K562 (cell line): ENCODE measurements at regions not wholly inside any gene's neighbourhood (a gene's known extent, or its start where the extent isn't known, plus 50 kb on each side); places are given as distances from the start of the nearest gene placed in this dataset.

Experiments
- ATAC-seq: fragments of 200-7000 bp; cut with Tn5 transposase; 3 replicates; pipeline ENCODE4 v1.9.1; 2020; ENCODE audit warnings: moderate library complexity
- BruUV-seq: library from RNA; stranded (reverse); fragments of 400-500 nt; replicated peaks from 2 replicates; lab custom pipeline; 2021; lab: Mats Ljungman, UMichigan
- CTCF ChIA-PET: fragments of 300-600 bp; formaldehyde crosslinking; extraction: SDS; loops from one replicate; lab custom pipeline; 2021; ENCODE audit warnings: low intra/inter-chr PET ratio; lab: Yijun Ruan, JAX
- POLR2A ChIA-PET: fragments of 300-600, 350-650 bp; sonication (Branson Sonifier 250); formaldehyde crosslinking; extraction: SDS; loops from one replicate; lab custom pipeline; 2021; ENCODE audit warnings: antibody characterized with exemption, inconsistent platforms; lab: Yijun Ruan, JAX
- DNase-seq, 4 experiments: peaks; one replicate each; pipeline versions ENCODE4 v3.0.0 to v3.0.0-alpha.2; 2011 to 2018; ENCODE audit warnings: low spot score in 3 of 4, mixed read lengths in 3 of 4; ENCODE audit errors: extremely low read depth in 1 of 4
- FAIRE-seq: peaks from 2 replicates; lab custom pipeline; 2011; peaks lifted over from hg19 to GRCh38; lab: Jason Lieb, UNC
- H2AFZ ChIP-seq: 2 replicates; pipeline ENCODE4 v1.6.0; 2011; ENCODE audit warnings: low read depth, low read length, control low read depth, inconsistent platforms
- H3K27ac ChIP-seq: fragments of 200-600 bp; 3 replicates; pipeline ENCODE4 v1.8.0; 2011; ENCODE audit warnings: low read depth, mild to moderate bottlenecking, control low read depth, inconsistent platforms, low read length, moderate library complexity, mixed read lengths; ENCODE audit errors: extremely low read depth
- H3K27me3 ChIP-seq, 2 experiments: fragments of 300-600 bp in 1 of 2; 2 replicates in 1 of 2; 3 replicates in 1 of 2; pipeline versions ENCODE4 v1.6.0 to v1.8.0; 2011; ENCODE audit warnings: inconsistent platforms in 2 of 2, low read length in 2 of 2, mild to moderate bottlenecking in 1 of 2, mixed read lengths in 1 of 2, moderate library complexity in 1 of 2; ENCODE audit not compliant: control insufficient read depth in 2 of 2, insufficient read depth in 2 of 2
- H3K36me3 ChIP-seq: fragments of 300-600 bp; 3 replicates; pipeline ENCODE4 v1.8.0; 2011; ENCODE audit warnings: mild to moderate bottlenecking, low read length, inconsistent platforms; ENCODE audit not compliant: control insufficient read depth, insufficient read depth
- H3K4me1 ChIP-seq, 2 experiments: fragments of 200-600 bp in 1 of 2; replicated peaks in 1 of 2; 2 replicates in 1 of 2; 3 replicates in 1 of 2; pipeline versions ENCODE4 v1.5.1 to v1.8.0; 2011; ENCODE audit warnings: inconsistent platforms in 2 of 2, low read length in 2 of 2, mild to moderate bottlenecking in 1 of 2, mixed read lengths in 1 of 2, moderate library complexity in 1 of 2; ENCODE audit not compliant: control insufficient read depth in 2 of 2, insufficient read depth in 2 of 2
- H3K4me2 ChIP-seq: 2 replicates; pipeline ENCODE4 v1.6.1; 2011; ENCODE audit warnings: low read length, control low read depth, inconsistent platforms, mixed read lengths; ENCODE audit not compliant: insufficient read depth
- H3K4me3 ChIP-seq: fragments of 200-600 bp; sonication (generic), shearing (Covaris generic); 2 replicates; pipeline ENCODE4 v1.5.1; 2016; ENCODE audit warnings: control low read depth, inconsistent platforms
- H3K79me2 ChIP-seq: fragments of 200-600 bp; 3 replicates; pipeline ENCODE4 v1.8.0; 2011; ENCODE audit warnings: low read length, inconsistent platforms; ENCODE audit not compliant: control insufficient read depth, insufficient read depth
- H3K9ac ChIP-seq, 2 experiments: 2 replicates each; pipeline versions ENCODE4 v1.6.0 to v1.6.1; 2011; ENCODE audit warnings: low read depth in 2 of 2, low read length in 2 of 2, control low read depth in 1 of 2, inconsistent platforms in 1 of 2, mild to moderate bottlenecking in 1 of 2, mixed read lengths in 1 of 2; ENCODE audit not compliant: insufficient read depth in 1 of 2
- H3K9me1 ChIP-seq: one replicate; pipeline ENCODE4 v1.6.0; 2011; ENCODE audit warnings: inconsistent platforms, mild to moderate bottlenecking, low read length, moderate library complexity; ENCODE audit not compliant: control insufficient read depth, insufficient read depth
- H3K9me3 ChIP-seq: replicated peaks from 2 replicates; pipeline ENCODE4 v1.5.1; 2011; ENCODE audit warnings: low read depth, low read length, inconsistent platforms; ENCODE audit not compliant: control insufficient read depth, insufficient read depth
- H4K20me1 ChIP-seq: replicated peaks from 2 replicates; pipeline ENCODE4 v1.6.1; 2011; ENCODE audit warnings: low read length, inconsistent platforms, mixed read lengths; ENCODE audit not compliant: control insufficient read depth, insufficient read depth
- CBFA2T3 ChIP-seq: fragments of 450-650 bp; IDR thresholded peaks from 2 replicates; pipeline ENCODE4 v1.6.1; 2017
- CC2D1A ChIP-seq: fragments of 450-650 bp; IDR thresholded peaks from 2 replicates; pipeline ENCODE4 v1.6.1; 2017; ENCODE audit warnings: mild to moderate bottlenecking
- CHCHD3 ChIP-seq: fragments of 250-450 bp; sonication (Bioruptor Pico); IDR thresholded peaks from 2 replicates; pipeline ENCODE4 v2.1.2; 2022; ENCODE audit warnings: mild to moderate bottlenecking
- GABPB2 ChIP-seq: fragments of 250-450 bp; sonication (Bioruptor Pico); conservative IDR thresholded peaks from 2 replicates; pipeline ENCODE4 v1.5.1; 2021; ENCODE audit warnings: mild to moderate bottlenecking
- MAFF ChIP-seq: IDR thresholded peaks from 2 replicates; pipeline ENCODE4 v1.6.1; 2012; ENCODE audit warnings: low read length, improper control_type of control experiment
- NR1H2 ChIP-seq: sonication (generic); formaldehyde crosslinking; IDR thresholded peaks from 2 replicates; pipeline ENCODE4 v1.4.0; 2020; ENCODE audit warnings: mild to moderate bottlenecking, missing genetic modification reagents
- RB1 ChIP-seq: fragments of 450-650 bp; IDR thresholded peaks from 2 replicates; pipeline ENCODE4 v1.6.1; 2017; ENCODE audit warnings: low read depth, mild to moderate bottlenecking
- TAL1 ChIP-seq: fragments of 450-650 bp; IDR thresholded peaks from 2 replicates; pipeline ENCODE4 v1.6.1; 2016; ENCODE audit warnings: mild to moderate bottlenecking
- ZBTB33 ChIP-seq: sonication (generic); formaldehyde crosslinking; IDR thresholded peaks from 2 replicates; pipeline ENCODE4 v1.8.1; 2023; ENCODE audit warnings: mild to moderate bottlenecking, missing genetic modification reagents
- ZNF280A ChIP-seq: fragments of 450-650 bp; IDR thresholded peaks from 2 replicates; pipeline ENCODE4 v1.6.1; 2018; ENCODE audit warnings: mild to moderate bottlenecking, low read depth; ENCODE audit not compliant: partially characterized antibody
- ZNF780A ChIP-seq: fragments of 250-450 bp; sonication (Bioruptor Pico); IDR thresholded peaks from 2 replicates; pipeline ENCODE4 v1.5.0; 2021; ENCODE audit warnings: mild to moderate bottlenecking
- WGBS: fragments of 100-300 bp; shearing (Covaris generic); methylation state at CpG from one replicate; pipeline ENCODE4 v1.1.6; 2016; ENCODE audit warnings: low coverage, mixed read lengths; ENCODE audit not compliant: insufficient coverage; ENCODE audit errors: missing lambda C conversion rate; 5-methylcytosine and 5-hydroxymethylcytosine counted together
- in situ Hi-C: fragments of 300-500 bp; cut with MboI; formaldehyde crosslinking; loops from 4 replicates; pipeline ENCODE4 v1.15.0; 2018; ENCODE audit warnings: inconsistent platforms, mixed read lengths
- intact Hi-C: fragments of 100-400 bp; cut with micrococcal nuclease; formaldehyde crosslinking; loops from 2 replicates; pipeline ENCODE4 v1.14.2; 2022

GRCh38 chr15:84103345-84103744, 132.2 kb upstream of the GOLGA6L4 start:
- no peaks in the 10 kb centered on the region for H4K20me1 ChIP-seq
- no peaks in the 10 kb centered on the region for H3K9me3 ChIP-seq
- H3K4me2 ChIP-seq = no peak overlapping the region
- H2AFZ ChIP-seq = no peak overlapping the region
- BruUV-seq = no TSS peak
- ChIA-PET CTCF (no interaction called here), POLR2A (no interaction called here)
- WGBS = 3% methylated on average over 4 of the region's 4 CpGs
- TF ChIP-seq ZNF780A (CRISPR knock-in tag) (no peak), MAFF (no peak), RB1 (no peak), CC2D1A (no peak), ZNF280A (no peak), NR1H2 (no peak), CBFA2T3 (no peak), ZBTB33 (CRISPR knock-in tag) (no peak), CHCHD3 (CRISPR knock-in tag) (no peak), TAL1 (no peak), GABPB2 (CRISPR knock-in tag) (no peak)
- H3K27ac ChIP-seq = no peak overlapping the region
- in situ Hi-C loops (no loop called here), intact Hi-C loops (no loop called here)
- no peaks in the 10 kb centered on the region for H3K79me2 ChIP-seq
- no peak overlapping the region for H3K4me3 ChIP-seq
- ATAC-seq (no peak), FAIRE-seq (no peak), DNase-seq (no peak)
- no peaks in the 10 kb centered on the region; a peak in 1 of 5 replicates for H3K4me1 ChIP-seq
- H3K36me3 ChIP-seq = no peaks in the 10 kb centered on the region
- no peak overlapping the region for H3K9ac ChIP-seq
- H3K27me3 ChIP-seq = no peaks in the 10 kb centered on the region; a peak in 2 of 5 replicates
- H3K9me1 ChIP-seq = no peaks in the 10 kb centered on the region
